Peyer's patch (tissue), 4 donors: ENCODE measurements at regions not wholly inside any gene's neighbourhood (a gene's known extent, or its start where the extent isn't known, plus 50 kb on each side); places are given as distances from the start of the nearest gene placed in this dataset.
"Not testable (repeated sequence)": the region's sequence is repeated elsewhere in the genome, so short reads cannot be mapped to it uniquely, and the experiment has no call there.

Experiments
- CTCF ChIP-seq, 6 experiments: fragments of 450-650 bp in 4 of 6; fragments of 200-600 bp in 2 of 6; sonication (generic) in 1 of 6; IDR thresholded peaks; one replicate each; pipeline ENCODE4 v1.5.1; 2017 to 2019; ENCODE audit warnings: antibody characterized with exemption in 6 of 6, mild to moderate bottlenecking in 3 of 6, moderate library complexity in 1 of 6
- POLR2A ChIP-seq, 2 donors: fragments of 450-650 bp; IDR thresholded peaks; one replicate each; pipeline ENCODE4 v1.5.1; 2017; ENCODE audit warnings: antibody characterized with exemption in 2 of 2, mild to moderate bottlenecking in 2 of 2, moderate library complexity in 2 of 2

- not testable (repeated sequence) for TF ChIP-seq CTCF, POLR2A (IDR thresholded peaks at IDR 0.05)
Observed at GRCh38 chr14:22175278-22175558, 413.8 kb downstream of the DAD1 start.
